OCI-LY7 (cell line): ENCODE measurements at regions not wholly inside any gene's neighbourhood (a gene's known extent, or its start where the extent isn't known, plus 50 kb on each side); places are given as distances from the start of the nearest gene placed in this dataset.

Experiments
- BruUV-seq: library from RNA; stranded (reverse); fragments of 400-500 nt; replicated peaks from 2 replicates; lab custom pipeline; 2021; lab: Mats Ljungman, UMichigan
- CTCF ChIA-PET: fragments of 300-600 bp; sonication (Branson Sonifier 250); formaldehyde crosslinking; loops from one replicate; lab custom pipeline; 2022; ENCODE audit warnings: antibody characterized with exemption; ENCODE audit not compliant: unreplicated experiment; lab: Charles Lee
- POLR2A ChIA-PET: fragments of 300-600 bp; sonication (Branson Sonifier 250); formaldehyde crosslinking; loops from one replicate; lab custom pipeline; 2022; ENCODE audit warnings: antibody characterized with exemption; lab: Charles Lee
- DNase-seq: peaks from one replicate; pipeline ENCODE4 v3.0.0-alpha.2; 2015; ENCODE audit warnings: low spot score
- H2AFZ ChIP-seq: fragments of 200-600 bp; sonication (generic), shearing (Covaris generic); 2 replicates; pipeline ENCODE4 v1.6.1; 2014; ENCODE audit warnings: mild to moderate bottlenecking, antibody characterized with exemption, low read length, moderate library complexity
- H3K27ac ChIP-seq: fragments of 200-600 bp; sonication (generic); 2 replicates; pipeline ENCODE4 v1.5.1; 2014; ENCODE audit warnings: mixed run types, low read depth, mild to moderate bottlenecking, moderate library complexity, low read length, inconsistent platforms; ENCODE audit not compliant: poor library complexity, severe bottlenecking
- H3K36me3 ChIP-seq: fragments of 200-600 bp; sonication (generic); 2 replicates; pipeline ENCODE4 v1.6.1; 2014; ENCODE audit warnings: mild to moderate bottlenecking, antibody characterized with exemption, low read length, moderate library complexity, mixed read lengths; ENCODE audit not compliant: insufficient read depth
- H3K4me1 ChIP-seq: fragments of 200-600 bp; sonication (generic); 2 replicates; pipeline ENCODE4 v1.5.1; 2014; ENCODE audit warnings: mild to moderate bottlenecking, low read length; ENCODE audit not compliant: insufficient read depth, poor library complexity, severe bottlenecking
- H3K4me2 ChIP-seq: fragments of 200-600 bp; sonication (generic); 2 replicates; pipeline ENCODE4 v1.6.1; 2014; ENCODE audit warnings: mild to moderate bottlenecking, low read length
- H3K4me3 ChIP-seq: fragments of 200-600 bp; sonication (generic); 2 replicates; pipeline ENCODE4 v1.5.1; 2014; ENCODE audit warnings: mild to moderate bottlenecking, low read depth, low read length; ENCODE audit not compliant: poor library complexity, severe bottlenecking
- H3K79me2 ChIP-seq: fragments of 200-600 bp; sonication (generic); 2 replicates; pipeline ENCODE4 v1.6.1; 2016; ENCODE audit warnings: low read depth, mild to moderate bottlenecking, low read length, moderate library complexity, mixed read lengths; ENCODE audit not compliant: insufficient read depth
- H3K9me2 ChIP-seq: fragments of 200-600 bp; sonication (generic); 2 replicates; pipeline ENCODE4 v1.6.1; 2016; ENCODE audit warnings: mild to moderate bottlenecking, low read length, mixed read lengths; ENCODE audit not compliant: insufficient read depth
- H3K9me3 ChIP-seq: fragments of 200-600 bp; sonication (generic); 2 replicates; pipeline ENCODE4 v1.6.1; 2014; ENCODE audit warnings: mild to moderate bottlenecking, mixed run types, low read length, mixed read lengths
- H4K20me1 ChIP-seq: fragments of 200-600 bp; sonication (generic); 2 replicates; pipeline ENCODE4 v1.6.1; 2014; ENCODE audit warnings: mild to moderate bottlenecking, antibody characterized with exemption, low read length, moderate library complexity, mixed read lengths; ENCODE audit not compliant: insufficient read depth
- CTCF ChIP-seq: fragments of 200-600 bp; sonication (generic); conservative IDR thresholded peaks from 2 replicates; pipeline ENCODE4 v1.5.1; 2014; ENCODE audit warnings: mild to moderate bottlenecking, antibody characterized with exemption, low read length, moderate library complexity, mixed read lengths
- EZH2phosphoT487 ChIP-seq: fragments of 200-600 bp; sonication (generic); IDR thresholded peaks from 2 replicates; pipeline ENCODE4 v1.6.1; 2018; ENCODE audit warnings: low read depth, borderline replicate concordance, mild to moderate bottlenecking, mixed run types, antibody characterized with exemption, low read length, moderate library complexity, mixed read lengths
- intact Hi-C: fragments of 100-400 bp; cut with micrococcal nuclease; formaldehyde crosslinking; loops from one replicate; pipeline ENCODE4 v1.10.0; 2022; ENCODE audit not compliant: unreplicated experiment

GRCh38 chr2:23036629-23037028, 348.4 kb upstream of the KLHL29 start:
- intact Hi-C loops = no loop called here
- H2AFZ ChIP-seq = no peak overlapping the region

GRCh38 chr2:23037596-23037995, 347.4 kb upstream of the KLHL29 start:
- Histone ChIP-seq H3K9me3 (no peaks in the 10 kb centered on the region), H3K27ac (no peak overlapping the region), H3K4me1 (no peaks in the 10 kb centered on the region), H3K4me3 (no peak overlapping the region), H3K36me3 (no peaks in the 10 kb centered on the region), H4K20me1 (no peaks in the 10 kb centered on the region), H3K79me2 (no peaks in the 10 kb centered on the region), H3K9me2 (no peaks in the 10 kb centered on the region), H2AFZ (no peak overlapping the region), H3K4me2 (no peak overlapping the region)
- TF ChIP-seq EZH2phosphoT487 (no peak), CTCF (no peak)
- intact Hi-C loops = no loop called here
- no peak for DNase-seq
- POLR2A ChIA-PET = no interaction called here
- BruUV-seq = no TSS peak
- CTCF ChIA-PET = no interaction called here

More at GRCh38 chr2:23036629-23037028, 348.4 kb upstream of the KLHL29 start:
- Histone ChIP-seq H3K4me2 (no peak overlapping the region), H3K9me3 (no peaks in the 10 kb centered on the region), H3K27ac (no peak overlapping the region), H4K20me1 (no peaks in the 10 kb centered on the region), H3K79me2 (no peaks in the 10 kb centered on the region), H3K36me3 (no peaks in the 10 kb centered on the region), H3K4me1 (no peaks in the 10 kb centered on the region), H3K9me2 (no peaks in the 10 kb centered on the region), H3K4me3 (no peak overlapping the region)
- POLR2A ChIA-PET = no interaction called here
- no peak for TF ChIP-seq CTCF
- no peak for TF ChIP-seq EZH2phosphoT487
- no peak for DNase-seq
- BruUV-seq = no TSS peak
- CTCF ChIA-PET = no interaction called here

- no peak overlapping the region for H3K4me2 ChIP-seq
- no peaks in the 10 kb centered on the region for H4K20me1 ChIP-seq
- H3K79me2 ChIP-seq = no peaks in the 10 kb centered on the region
- no peak overlapping the region for H2AFZ ChIP-seq
- no peak overlapping the region for H3K27ac ChIP-seq
- BruUV-seq = no TSS peak
- H3K4me3 ChIP-seq = no peak overlapping the region
- TF ChIP-seq EZH2phosphoT487 (no peak), CTCF (no peak)
- ChIA-PET CTCF (no interaction called here), POLR2A (no interaction called here)
- intact Hi-C loops = no loop called here
- no peaks in the 10 kb centered on the region for H3K4me1 ChIP-seq
- DNase-seq = no peak
- H3K9me3 ChIP-seq = no peaks in the 10 kb centered on the region
- no peaks in the 10 kb centered on the region for H3K9me2 ChIP-seq
- H3K36me3 ChIP-seq = no peaks in the 10 kb centered on the region
These were observed 343.5 kb upstream of the KLHL29 start for GRCh38 chr2:23041443-23041842.
